IPS-NIHi11 (cell line): ENCODE measurements at regions not wholly inside any gene's neighbourhood (a gene's known extent, or its start where the extent isn't known, plus 50 kb on each side); places are given as distances from the start of the nearest gene placed in this dataset.
"Not testable (repeated sequence)": the region's sequence is repeated elsewhere in the genome, so short reads cannot be mapped to it uniquely, and the experiment has no call there.

ENCODE experiments used
- DNase-seq: peaks from one replicate; pipeline ENCODE4 v3.0.0; 2012; ENCODE audit warnings: mixed read lengths, low spot score

GRCh38 chr1:30660241-30660640 is 63.1 kb downstream of the MATN1 start:
- no peak for DNase-seq

GRCh38 chr1:30659702-30660101 is 63.7 kb downstream of the MATN1 start:
- DNase-seq = no peak

GRCh38 chr1:30658375-30658774 is 65.0 kb downstream of the MATN1 start:
- DNase-seq = not testable (repeated sequence)

- no peak for DNase-seq
These were observed 65.4 kb downstream of the MATN1 start for GRCh38 chr1:30658014-30658336.

GRCh38 chr1:30657131-30658013 is 66.0 kb downstream of the MATN1 start:
- DNase-seq = no peak

- no peak for DNase-seq
These were observed 67.0 kb downstream of the MATN1 start for GRCh38 chr1:30656171-30656940.

GRCh38 chr1:30655672-30656071 is 67.7 kb downstream of the MATN1 start:
- no peak for DNase-seq

GRCh38 chr1:30654188-30654587 is 69.2 kb downstream of the MATN1 start:
- no peak for DNase-seq

GRCh38 chr1:30652152-30652841 is 71.1 kb downstream of the MATN1 start:
- peak; percentile 59 for DNase-seq

- not testable (repeated sequence) for DNase-seq
These were observed 72.0 kb downstream of the MATN1 start for GRCh38 chr1:30651395-30651794.

GRCh38 chr1:30650968-30651320 is 72.4 kb downstream of the MATN1 start:
- DNase-seq = no peak

GRCh38 chr1:30650038-30650967 is 73.1 kb downstream of the MATN1 start:
- no peak for DNase-seq

- DNase-seq = no peak
These were observed 73.9 kb downstream of the MATN1 start for GRCh38 chr1:30649321-30649991.

GRCh38 chr1:30648408-30649000 is 74.9 kb downstream of the MATN1 start:
- DNase-seq = no peak

- DNase-seq = no peak
These were observed 77.6 kb downstream of the MATN1 start for GRCh38 chr1:30645807-30646206.

GRCh38 chr1:30642391-30643120 is 80.8 kb downstream of the MATN1 start:
- no peak for DNase-seq

- no peak for DNase-seq
These were observed 81.6 kb downstream of the MATN1 start for GRCh38 chr1:30641572-30642353.

GRCh38 chr1:30639881-30640452 is 83.4 kb downstream of the MATN1 start:
- DNase-seq = no peak

- no peak for DNase-seq
These were observed 84.6 kb downstream of the MATN1 start for GRCh38 chr1:30638811-30639210.
